NCI-H69 (cell line): ENCODE measurements at regions not wholly inside any gene's neighbourhood (a gene's known extent, or its start where the extent isn't known, plus 50 kb on each side); places are given as distances from the start of the nearest gene placed in this dataset.
"Not testable (repeated sequence)": the region's sequence is repeated elsewhere in the genome, so short reads cannot be mapped to it uniquely, and the experiment has no call there.

Source experiments
- DNase-seq: peaks from one replicate; lab custom pipeline; 2025; lab: John Stamatoyannopoulos, UW

GRCh38 chr22:47351836-47352579 is 589.6 kb downstream of the TBC1D22A start:
- DNase-seq: no peak

DNA sequence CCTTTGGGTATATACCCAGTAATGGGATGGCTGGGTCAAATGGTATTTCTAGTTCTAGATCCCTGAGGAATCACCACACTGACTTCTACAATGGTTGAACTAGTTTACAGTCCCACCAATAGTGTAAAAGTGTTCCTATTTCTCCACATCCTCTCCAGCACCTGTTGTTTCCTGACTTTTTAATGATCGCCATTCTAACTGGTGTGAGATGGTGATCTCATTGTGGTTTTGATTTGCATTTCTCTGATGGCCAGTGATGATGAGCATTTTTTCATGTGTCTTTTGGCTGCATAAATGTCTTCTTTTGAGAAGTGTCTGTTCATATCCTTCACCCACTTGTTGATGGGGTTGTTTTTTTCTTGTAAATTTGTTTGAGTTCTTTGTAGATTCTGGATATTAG is 583.8 kb downstream of the TBC1D22A start:
- not testable (repeated sequence) for DNase-seq

DNA sequence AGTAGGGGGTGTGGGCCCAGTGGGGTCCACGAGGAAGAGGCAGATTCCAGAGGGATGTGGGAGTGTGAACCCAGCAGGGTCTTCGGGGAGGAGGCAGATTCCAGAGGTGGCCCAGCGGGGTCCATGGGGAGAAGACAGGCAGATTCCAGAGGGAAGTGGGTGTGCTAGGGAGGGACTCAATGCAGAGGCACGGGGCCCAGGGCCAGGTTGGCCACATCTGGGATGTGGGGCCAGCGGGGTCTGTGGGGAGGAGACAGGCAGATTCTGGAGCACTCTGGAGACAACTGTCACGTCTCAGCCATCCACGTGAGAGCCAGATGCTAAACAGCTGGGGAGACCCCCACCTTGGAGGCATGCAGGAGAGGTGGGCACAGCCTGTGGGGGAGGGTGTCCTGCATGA is 582.6 kb downstream of the TBC1D22A start:
- DNase-seq: no peak

- no peak for DNase-seq
Observed at GRCh38 chr22:47344414-47344813, 582.0 kb downstream of the TBC1D22A start.

DNA sequence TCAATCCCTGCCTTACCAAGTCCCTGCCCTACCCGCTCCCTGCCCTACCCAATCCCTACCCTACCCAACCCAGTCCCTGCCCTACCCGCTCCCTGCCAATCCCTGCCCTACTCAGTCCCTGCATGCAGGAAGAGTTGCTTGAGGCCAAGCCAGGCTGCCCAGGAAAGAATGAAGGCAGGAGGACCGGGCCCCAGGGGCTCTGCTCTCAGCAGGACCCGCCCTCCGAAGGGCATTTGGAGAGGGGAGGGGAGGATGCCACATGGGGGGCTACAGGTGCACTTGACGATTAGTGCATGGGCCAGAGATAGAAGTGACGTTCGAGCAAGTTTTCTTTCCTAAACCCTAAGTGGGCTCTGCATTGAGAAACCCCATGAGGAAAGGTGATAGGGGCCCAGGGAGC is 581.2 kb downstream of the TBC1D22A start:
- no peak for DNase-seq

- no peak for DNase-seq
Observed at GRCh38 chr22:47342446-47342845, 580.0 kb downstream of the TBC1D22A start.

DNA sequence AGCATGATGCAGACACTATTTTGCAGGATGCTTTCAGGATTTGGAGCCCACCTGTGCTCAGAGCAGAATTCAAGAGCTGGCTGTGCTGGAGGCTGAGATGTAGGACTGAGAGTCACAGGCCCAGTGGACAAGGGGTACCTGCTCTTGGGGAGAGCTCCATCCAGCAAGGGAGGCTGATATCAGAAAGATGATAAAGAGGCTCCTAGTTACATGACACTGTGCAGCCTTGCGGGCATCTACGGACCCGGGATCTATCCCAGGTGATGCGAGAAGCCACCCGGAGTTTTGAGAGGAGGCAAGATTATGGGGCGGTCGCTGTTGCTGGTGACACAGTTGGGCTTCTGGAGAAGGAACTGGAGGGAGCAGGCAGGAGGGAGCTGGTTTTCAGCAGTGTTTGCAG is 579.0 kb downstream of the TBC1D22A start:
- no peak for DNase-seq

GRCh38 chr22:47340851-47341436 is 578.5 kb downstream of the TBC1D22A start:
- no peak for DNase-seq

GRCh38 chr22:47337161-47337621 is 574.7 kb downstream of the TBC1D22A start:
- DNase-seq: no peak

DNA sequence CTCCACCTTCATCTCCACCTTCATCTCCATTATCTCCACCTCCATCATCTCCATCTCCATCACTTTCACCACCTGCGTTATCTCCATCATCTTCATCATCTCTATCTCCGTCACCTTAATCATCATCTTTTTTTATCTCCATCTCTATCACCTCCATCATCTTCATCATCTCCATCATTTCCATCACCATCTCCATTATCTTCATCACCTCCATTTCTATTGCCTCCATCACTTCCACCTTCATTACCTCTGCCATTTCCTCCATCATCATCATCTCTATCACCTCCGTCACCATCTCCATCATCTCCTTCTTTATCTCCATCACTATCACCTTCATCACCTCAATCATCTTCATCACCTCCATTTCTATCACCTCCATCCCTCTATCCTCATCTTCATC is 573.5 kb downstream of the TBC1D22A start:
- DNase-seq: no peak

DNA sequence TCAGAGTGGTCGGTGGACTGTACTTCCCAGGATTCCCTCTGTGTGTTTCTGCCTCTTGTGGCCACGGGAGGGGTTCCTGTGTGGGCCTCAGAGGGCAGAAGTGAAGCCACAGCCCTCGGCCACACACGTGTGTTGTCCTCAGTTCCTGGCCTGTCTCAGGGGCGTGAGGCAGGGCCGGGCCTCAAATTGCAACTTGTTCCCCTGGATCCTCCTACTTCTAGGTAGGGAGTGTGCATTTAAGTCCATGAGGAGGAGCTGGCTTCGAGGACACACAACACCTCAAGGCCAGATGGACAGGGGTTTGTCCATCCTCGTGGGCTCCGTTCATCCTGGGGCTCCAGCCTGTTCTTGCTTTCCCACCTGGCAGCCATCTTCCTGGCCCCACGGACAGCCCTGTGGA is 573.0 kb downstream of the TBC1D22A start:
- DNase-seq: no peak

DNA sequence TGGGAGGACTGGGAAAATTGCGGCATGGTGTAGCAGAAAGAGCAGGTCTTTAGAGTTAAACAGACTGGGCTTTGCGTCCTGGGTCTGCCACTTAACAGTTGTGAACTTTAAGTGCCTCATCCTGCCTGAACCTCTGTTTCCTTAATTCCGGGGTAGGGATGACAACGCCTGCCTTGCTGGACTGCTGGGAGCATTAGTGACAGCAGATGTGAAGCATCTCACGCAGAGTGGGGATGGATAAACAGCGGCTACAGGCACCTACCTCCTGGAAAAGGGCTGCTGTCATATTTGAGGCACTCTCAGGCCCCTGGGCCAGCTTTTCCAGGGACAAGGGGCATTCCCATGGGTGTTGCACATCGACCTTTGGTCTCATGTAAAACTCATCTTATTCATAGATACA is 572.2 kb downstream of the TBC1D22A start:
- no peak for DNase-seq

DNA sequence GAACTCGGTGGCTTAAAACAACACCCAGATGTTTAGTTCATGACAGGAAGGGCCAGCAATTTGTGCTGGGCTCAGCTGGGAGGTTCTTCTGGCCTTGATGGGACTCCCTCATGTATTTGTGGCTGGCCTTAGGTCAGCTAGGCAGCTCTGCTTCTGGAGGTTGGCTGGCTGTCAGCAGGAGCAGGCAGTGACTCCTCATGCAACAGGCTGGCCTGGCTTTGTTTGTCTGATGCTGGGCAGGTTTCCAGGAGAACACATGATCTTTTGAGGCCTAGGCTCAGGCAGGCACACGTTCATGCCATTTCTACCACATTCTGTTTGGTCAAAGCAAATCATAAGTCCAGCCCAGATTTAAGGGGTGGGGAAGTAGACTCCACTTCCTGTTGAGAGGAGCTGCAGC is 571.2 kb downstream of the TBC1D22A start:
- peak; percentile 61 for DNase-seq

GRCh38 chr22:47332246-47332980 is 570.0 kb downstream of the TBC1D22A start:
- no peak for DNase-seq

DNA sequence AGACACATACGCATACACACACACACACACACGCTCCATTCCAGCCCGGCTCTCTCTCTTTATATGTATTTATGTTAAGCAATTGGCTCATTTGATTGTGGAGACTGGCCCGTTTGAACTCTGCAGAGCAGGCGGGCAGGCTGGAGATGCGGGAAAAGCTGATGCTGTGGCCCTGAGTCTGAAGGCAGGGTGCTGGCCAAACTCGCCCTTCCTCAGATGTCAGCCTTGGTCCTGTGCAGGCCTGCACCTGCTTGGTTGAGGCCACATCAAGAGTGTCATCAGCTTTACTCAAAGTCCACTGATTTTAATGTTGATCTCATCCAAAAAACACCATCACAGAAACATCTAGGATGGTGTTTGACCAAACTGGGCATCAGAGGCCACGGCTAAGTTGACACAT is 569.3 kb downstream of the TBC1D22A start:
- no peak for DNase-seq

GRCh38 chr22:47329727-47330650 is 567.5 kb downstream of the TBC1D22A start:
- DNase-seq: no peak

GRCh38 chr22:47328550-47329243 is 566.2 kb downstream of the TBC1D22A start:
- DNase-seq: no peak

DNA sequence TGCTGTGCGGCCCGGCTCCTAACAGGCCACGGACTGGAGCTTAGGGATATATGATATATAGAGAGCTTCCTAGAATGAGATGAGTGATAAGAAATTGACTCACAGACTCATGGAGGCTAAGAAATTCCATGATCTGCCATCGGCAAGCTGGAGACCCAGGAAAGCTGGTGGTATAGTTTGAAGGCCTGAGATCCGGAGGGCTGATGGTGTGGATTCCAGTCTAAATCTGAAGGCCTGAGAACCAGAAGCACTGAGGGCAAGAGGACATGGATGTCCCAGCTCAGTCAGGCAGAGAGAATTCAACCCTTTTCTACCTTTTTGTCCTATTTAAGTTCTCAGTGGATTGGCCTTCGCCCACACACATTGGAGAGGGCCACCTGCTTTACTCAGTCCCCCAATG is 564.8 kb downstream of the TBC1D22A start:
- DNase-seq: no peak

DNA sequence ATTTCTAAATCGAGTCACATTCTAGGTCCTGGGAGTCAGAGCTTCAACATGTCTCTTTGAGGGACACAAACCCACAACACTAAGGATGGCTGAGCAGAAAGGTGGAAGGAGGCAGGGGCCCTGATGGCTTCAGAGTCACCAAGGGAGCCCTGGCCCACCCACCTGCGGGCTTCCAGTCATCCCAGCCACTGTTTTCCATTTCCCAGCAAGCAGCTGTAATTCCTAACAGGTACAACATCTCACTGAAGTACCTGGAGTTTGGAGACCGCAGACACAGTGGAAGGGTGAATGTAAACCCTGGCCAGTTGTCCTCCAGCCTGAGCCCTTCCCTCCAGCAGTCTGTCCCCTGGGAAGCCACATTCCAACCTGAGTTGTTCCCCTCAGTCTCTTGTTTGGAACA is 562.8 kb downstream of the TBC1D22A start:
- DNase-seq: no peak

DNA sequence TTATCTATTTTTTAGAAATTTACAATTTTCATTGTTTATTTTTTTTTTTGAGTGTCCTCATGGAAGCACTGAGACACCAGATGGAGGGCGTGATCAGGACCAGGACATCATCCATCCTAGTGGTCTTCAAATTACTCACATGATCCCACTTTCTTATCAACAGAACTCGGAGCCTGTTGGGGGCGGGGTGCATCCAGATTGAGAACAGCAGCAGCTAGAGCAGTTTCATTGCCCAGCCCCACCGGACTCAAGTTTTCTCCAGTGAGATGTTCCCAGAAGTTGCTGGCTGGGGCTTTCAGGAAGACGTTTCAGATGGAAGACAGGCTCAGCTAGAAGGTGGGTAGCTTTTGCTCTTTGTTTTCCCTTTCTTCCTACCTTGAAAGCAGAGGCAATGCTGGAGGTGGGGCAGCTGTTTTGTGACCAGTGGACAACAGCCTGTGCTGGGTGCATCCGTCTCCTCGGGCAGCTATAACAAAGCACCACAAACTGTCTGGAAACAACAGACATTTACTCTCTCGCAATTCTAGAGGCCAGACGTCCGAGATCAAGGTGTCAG is 562.1 kb downstream of the TBC1D22A start:
- no peak for DNase-seq

DNA sequence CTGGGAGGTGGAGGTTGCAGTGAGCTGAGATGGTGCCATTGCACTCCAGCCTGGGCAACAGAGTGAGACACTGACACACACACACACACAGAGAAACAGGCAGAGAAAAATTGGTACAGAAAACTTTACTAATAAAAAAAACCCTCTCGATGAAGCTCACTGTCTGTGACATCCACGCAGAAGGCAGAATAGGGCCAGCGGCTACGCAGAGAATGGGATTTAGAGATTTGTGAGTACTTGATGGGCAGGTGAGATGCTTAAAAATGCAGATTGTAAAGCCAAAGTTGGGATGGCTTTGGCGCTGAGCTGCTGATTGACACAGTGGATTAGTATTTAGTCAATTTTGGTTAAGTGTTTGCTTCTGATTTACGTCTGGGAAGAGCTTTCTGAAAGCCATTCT is 561.1 kb downstream of the TBC1D22A start:
- DNase-seq: no peak
